Inferior parietal cortex (tissue), 1 donor: ENCODE measurements at regions not wholly inside any gene's neighbourhood (a gene's known extent, or its start where the extent isn't known, plus 50 kb on each side); places are given as distances from the start of the nearest gene placed in this dataset.
A peak's percentile ranks its signal among the peaks of the same experiment; 100 is the strongest.

Experiments
- DNase-seq: peaks from one replicate; pipeline ENCODE4 v3.0.0-alpha.2; 2016; ENCODE audit errors: extremely low spot score

- no peak for DNase-seq
Measured at GRCh38 chr16:73753931-73754330, 542.7 kb upstream of the PSMD7 start.

- DNase-seq = no peak
Measured at GRCh38 chr16:73750639-73751038, 546.0 kb upstream of the PSMD7 start.

GRCh38 chr16:73747328-73747727, 549.3 kb upstream of the PSMD7 start:
- no peak for DNase-seq

- DNase-seq = no peak
Measured at GRCh38 chr16:73746554-73746953, 550.1 kb upstream of the PSMD7 start.

GRCh38 chr16:73743665-73744496, 552.7 kb upstream of the PSMD7 start:
- DNase-seq = no peak

GRCh38 chr16:73739049-73739769, 557.4 kb upstream of the PSMD7 start:
- no peak for DNase-seq

- DNase-seq = no peak
Measured at GRCh38 chr16:73738266-73738665, 558.3 kb upstream of the PSMD7 start.

- no peak for DNase-seq
Measured at GRCh38 chr16:73737637-73738036, 559.0 kb upstream of the PSMD7 start.

GRCh38 chr16:73735954-73736353, 560.7 kb upstream of the PSMD7 start:
- no peak for DNase-seq

- no peak for DNase-seq
Measured at GRCh38 chr16:73735018-73735417, 561.6 kb upstream of the PSMD7 start.

- DNase-seq = no peak
Measured at GRCh38 chr16:73732681-73733080, 563.9 kb upstream of the PSMD7 start.

- no peak for DNase-seq
Measured at GRCh38 chr16:73732143-73732542, 564.5 kb upstream of the PSMD7 start.

- no peak for DNase-seq
Measured at GRCh38 chr16:73730481-73731090, 566.0 kb upstream of the PSMD7 start.

- no peak for DNase-seq
Measured at GRCh38 chr16:73725156-73725555, 571.5 kb upstream of the PSMD7 start.

GRCh38 chr16:73724503-73724902, 572.1 kb upstream of the PSMD7 start:
- DNase-seq = no peak

- no peak for DNase-seq
Measured at GRCh38 chr16:73717266-73717974, 579.2 kb upstream of the PSMD7 start.

- DNase-seq = no peak
Measured at GRCh38 chr16:73714976-73715375, 581.6 kb upstream of the PSMD7 start.

GRCh38 chr16:73713778-73714495, 582.7 kb upstream of the PSMD7 start:
- DNase-seq = peak; percentile 81

GRCh38 chr16:73713251-73713650, 583.4 kb upstream of the PSMD7 start:
- peak; percentile 87 for DNase-seq

GRCh38 chr16:73711406-73712080, 585.1 kb upstream of the PSMD7 start:
- DNase-seq = no peak

GRCh38 chr16:73710526-73710925, 586.1 kb upstream of the PSMD7 start:
- DNase-seq = no peak
